ENCODE measurements at regions not wholly inside any gene's neighbourhood (a gene's known extent, or its start where the extent isn't known, plus 50 kb on each side); places are given as distances from the start of the nearest gene placed in this dataset.

GRCh38 chr5:125720348-125720685 is 702.9 kb upstream of the GRAMD2B start:
- DNase-seq, result no peak

- DNase-seq, result no peak
These were observed 702.5 kb upstream of the GRAMD2B start for GRCh38 chr5:125720721-125721120.

- DNase-seq, result no peak
These were observed 700.7 kb upstream of the GRAMD2B start for GRCh38 chr5:125722550-125722949.

GRCh38 chr5:125725691-125726090 is 697.5 kb upstream of the GRAMD2B start:
- DNase-seq, result no peak

- no peak for DNase-seq
These were observed 679.3 kb upstream of the GRAMD2B start for GRCh38 chr5:125743939-125744338.

- DNase-seq, result no peak
These were observed 676.3 kb upstream of the GRAMD2B start for GRCh38 chr5:125746917-125747316.

GRCh38 chr5:125750147-125750860 is 672.9 kb upstream of the GRAMD2B start:
- no peak for DNase-seq

- DNase-seq, result no peak
These were observed 672.4 kb upstream of the GRAMD2B start for GRCh38 chr5:125750861-125751186.

GRCh38 chr5:125756456-125756855 is 666.8 kb upstream of the GRAMD2B start:
- DNase-seq, result no peak

- no peak for DNase-seq
These were observed 656.5 kb upstream of the GRAMD2B start for GRCh38 chr5:125766706-125767105.

GRCh38 chr5:125775896-125776295 is 647.3 kb upstream of the GRAMD2B start:
- no peak for DNase-seq

- DNase-seq, result no peak
These were observed 646.5 kb upstream of the GRAMD2B start for GRCh38 chr5:125776656-125777139.

GRCh38 chr5:125778791-125779190 is 644.4 kb upstream of the GRAMD2B start:
- no peak for DNase-seq

GRCh38 chr5:125785407-125785806 is 637.8 kb upstream of the GRAMD2B start:
- DNase-seq, result no peak

- no peak for DNase-seq
These were observed 637.2 kb upstream of the GRAMD2B start for GRCh38 chr5:125786021-125786420.

GRCh38 chr5:125793470-125793869 is 629.7 kb upstream of the GRAMD2B start:
- no peak for DNase-seq

GRCh38 chr5:125794922-125795321 is 628.3 kb upstream of the GRAMD2B start:
- DNase-seq, result no peak

- no peak for DNase-seq
These were observed 624.9 kb upstream of the GRAMD2B start for GRCh38 chr5:125798307-125798706.

GRCh38 chr5:125812651-125813050 is 610.6 kb upstream of the GRAMD2B start:
- no peak for DNase-seq

- no peak for DNase-seq
These were observed 609.8 kb upstream of the GRAMD2B start for GRCh38 chr5:125813221-125813974.

GRCh38 chr5:125814119-125814518 is 609.1 kb upstream of the GRAMD2B start:
- DNase-seq, result no peak

- DNase-seq, result no peak
These were observed 599.6 kb upstream of the GRAMD2B start for GRCh38 chr5:125823572-125823971.

- DNase-seq, result no peak
These were observed 597.0 kb upstream of the GRAMD2B start for GRCh38 chr5:125826214-125826613.

- DNase-seq, result no peak
These were observed 593.9 kb upstream of the GRAMD2B start for GRCh38 chr5:125829349-125829748.

GRCh38 chr5:125833398-125833797 is 589.8 kb upstream of the GRAMD2B start:
- no peak for DNase-seq
